Transverse colon (tissue), 4 donors: ENCODE measurements at regions not wholly inside any gene's neighbourhood (a gene's known extent, or its start where the extent isn't known, plus 50 kb on each side); places are given as distances from the start of the nearest gene placed in this dataset.

Source experiments
- DNase-seq: peaks from one replicate; pipeline ENCODE4 v3.0.0-alpha.2; 2019
- H3K27ac ChIP-seq, 4 donors: fragments of 200-600 bp; sonication (generic); 2 replicates each; pipeline ENCODE4 v1.5.1; 2016 to 2018; ENCODE audit warnings: inconsistent platforms in 4 of 4
- H3K27me3 ChIP-seq: fragments of 200-600 bp; sonication (generic); 2 replicates; pipeline ENCODE4 v1.5.1; 2017; ENCODE audit warnings: inconsistent platforms
- H3K36me3 ChIP-seq, 4 donors: fragments of 200-600 bp; sonication (generic); 2 replicates each; pipeline ENCODE4 v1.5.1; 2017 to 2019; ENCODE audit warnings: inconsistent platforms in 4 of 4
- H3K4me1 ChIP-seq, 4 donors: fragments of 200-600 bp; sonication (generic); 2 replicates each; pipeline ENCODE4 v1.5.1; 2017 to 2020; ENCODE audit warnings: inconsistent platforms in 4 of 4
- H3K4me3 ChIP-seq, 4 donors: fragments of 200-600 bp; sonication (generic); 1 replicate in 1 of 4; 2 replicates in 3 of 4; pipeline versions ENCODE4 v1.5.1 to v1.6.1; 2017 to 2019; ENCODE audit warnings: inconsistent platforms in 4 of 4
- H3K9me3 ChIP-seq, 2 donors: fragments of 200-600 bp; sonication (generic); 2 replicates each; pipeline ENCODE4 v1.5.1; 2017 to 2019; ENCODE audit warnings: inconsistent platforms in 2 of 2
- EP300 ChIP-seq: sonication (generic); formaldehyde crosslinking; IDR thresholded peaks from one replicate; pipeline ENCODE4 v1.6.1; 2017; ENCODE audit warnings: antibody characterized with exemption, low read depth
- POLR2A ChIP-seq: fragments of 450-650 bp; IDR thresholded peaks from one replicate; pipeline ENCODE4 v1.6.1; 2016; ENCODE audit warnings: antibody characterized with exemption, mild to moderate bottlenecking, moderate library complexity
- POLR2AphosphoS5 ChIP-seq, 3 donors: sonication (generic); formaldehyde crosslinking; IDR thresholded peaks; one replicate each; pipeline ENCODE4 v1.6.1; 2016; ENCODE audit warnings: antibody characterized with exemption in 3 of 3
- WGBS, 2 donors: methylation state at CpG; one replicate each; pipeline ENCODE4 v1.1.5; 2018; ENCODE audit warnings: low coverage in 1 of 2; 5-methylcytosine and 5-hydroxymethylcytosine counted together
- in situ Hi-C, 4 donors: fragments of 200-750 bp; cut with MboI; loops; one replicate each; pipeline versions ENCODE4 v1.15.0 to v1.15.1; 2017; ENCODE audit warnings: low sequenced_read_pairs in 3 of 4, low pct_ligation_motif_present in 1 of 4, low pct_unique_long_range_greater_than_20kb in 1 of 4
- intact Hi-C: fragments of 100-400 bp; cut with DNase I; formaldehyde crosslinking; loops from one replicate; pipeline ENCODE4 v1.15.1; 2023; ENCODE audit warnings: low total_unique reads
- TF ChIP-seq, protein P1 (sequence below), 5 experiments: fragments of 200-600 bp in 3 of 5; fragments of 450-650 bp in 2 of 5; sonication (generic) in 3 of 5; IDR thresholded peaks; 1 replicate in 2 of 5; 2 replicates in 3 of 5; pipeline ENCODE4 v1.5.1; 2016 to 2017; ENCODE audit warnings: antibody characterized with exemption in 5 of 5, inconsistent platforms in 3 of 5, mild to moderate bottlenecking in 2 of 5, moderate library complexity in 1 of 5

DNA sequence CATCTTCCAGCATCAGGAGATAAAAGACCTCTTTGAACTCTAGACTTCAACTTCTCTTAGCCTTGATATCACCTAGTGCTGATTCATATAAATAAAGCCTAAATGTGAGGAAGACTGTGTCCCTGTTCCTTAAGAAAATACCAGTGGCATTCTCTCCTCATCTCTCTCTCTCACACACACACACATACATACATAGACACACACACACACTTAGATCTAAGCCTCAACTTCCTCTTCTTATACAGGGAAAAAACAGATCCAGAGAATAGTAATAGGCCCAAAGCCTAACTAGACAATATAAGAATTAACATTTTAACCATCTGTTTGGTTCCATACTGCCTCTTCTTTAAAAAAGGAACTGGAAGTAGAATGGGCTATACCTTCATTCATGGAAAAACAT lies 195.3 kb upstream of the NR4A3 start:
- TF ChIP-seq, protein P1, sequence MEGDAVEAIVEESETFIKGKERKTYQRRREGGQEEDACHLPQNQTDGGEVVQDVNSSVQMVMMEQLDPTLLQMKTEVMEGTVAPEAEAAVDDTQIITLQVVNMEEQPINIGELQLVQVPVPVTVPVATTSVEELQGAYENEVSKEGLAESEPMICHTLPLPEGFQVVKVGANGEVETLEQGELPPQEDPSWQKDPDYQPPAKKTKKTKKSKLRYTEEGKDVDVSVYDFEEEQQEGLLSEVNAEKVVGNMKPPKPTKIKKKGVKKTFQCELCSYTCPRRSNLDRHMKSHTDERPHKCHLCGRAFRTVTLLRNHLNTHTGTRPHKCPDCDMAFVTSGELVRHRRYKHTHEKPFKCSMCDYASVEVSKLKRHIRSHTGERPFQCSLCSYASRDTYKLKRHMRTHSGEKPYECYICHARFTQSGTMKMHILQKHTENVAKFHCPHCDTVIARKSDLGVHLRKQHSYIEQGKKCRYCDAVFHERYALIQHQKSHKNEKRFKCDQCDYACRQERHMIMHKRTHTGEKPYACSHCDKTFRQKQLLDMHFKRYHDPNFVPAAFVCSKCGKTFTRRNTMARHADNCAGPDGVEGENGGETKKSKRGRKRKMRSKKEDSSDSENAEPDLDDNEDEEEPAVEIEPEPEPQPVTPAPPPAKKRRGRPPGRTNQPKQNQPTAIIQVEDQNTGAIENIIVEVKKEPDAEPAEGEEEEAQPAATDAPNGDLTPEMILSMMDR (IDR thresholded peaks at IDR 0.05): no peak
- TF ChIP-seq EP300 (no peak), POLR2A (no peak), POLR2AphosphoS5 (IDR thresholded peaks at IDR 0.05) (no peak)
- no peak for DNase-seq
- Histone ChIP-seq H3K4me1 (no peaks in the 10 kb centered on the region), H3K27ac (no peak overlapping the region), H3K36me3 (no peaks in the 10 kb centered on the region), H3K4me3 (no peak overlapping the region), H3K27me3 (no peaks in the 10 kb centered on the region), H3K9me3 (no peaks in the 10 kb centered on the region)
- intact Hi-C loops (no loop called here), in situ Hi-C loops (no loop called here)

DNA sequence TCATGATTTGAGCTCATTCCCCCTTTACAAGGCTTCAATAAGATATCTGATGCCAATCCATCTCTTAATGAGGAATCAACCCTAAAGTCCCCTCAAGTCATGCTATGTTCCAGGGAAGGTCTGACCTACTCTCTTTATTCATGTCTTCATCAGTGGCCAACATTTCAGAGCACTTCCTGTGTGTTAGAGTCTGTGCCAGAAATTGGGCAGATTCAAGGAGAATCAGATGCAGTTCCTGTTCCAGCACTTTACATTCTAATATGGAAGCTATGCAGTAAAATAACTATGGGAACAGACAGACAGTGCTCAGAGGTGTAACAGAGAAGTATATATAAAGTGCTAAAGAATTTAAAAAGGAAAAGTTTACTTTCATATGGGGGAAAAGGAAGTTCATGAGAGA lies 193.4 kb upstream of the NR4A3 start:
- no peak for DNase-seq
- H3K4me3 ChIP-seq: no peak overlapping the region
- H3K27ac ChIP-seq: no peak overlapping the region
- in situ Hi-C loops: no loop called here
- H3K9me3 ChIP-seq: no peaks in the 10 kb centered on the region
- intact Hi-C loops: no loop called here
- no peaks in the 10 kb centered on the region for H3K4me1 ChIP-seq
- no peaks in the 10 kb centered on the region for H3K36me3 ChIP-seq
- H3K27me3 ChIP-seq: no peaks in the 10 kb centered on the region
- TF ChIP-seq EP300 (no peak), POLR2A (no peak), POLR2AphosphoS5 (IDR thresholded peaks at IDR 0.05) (no peak)
- TF ChIP-seq, protein P1 (IDR thresholded peaks at IDR 0.05): no peak

DNA sequence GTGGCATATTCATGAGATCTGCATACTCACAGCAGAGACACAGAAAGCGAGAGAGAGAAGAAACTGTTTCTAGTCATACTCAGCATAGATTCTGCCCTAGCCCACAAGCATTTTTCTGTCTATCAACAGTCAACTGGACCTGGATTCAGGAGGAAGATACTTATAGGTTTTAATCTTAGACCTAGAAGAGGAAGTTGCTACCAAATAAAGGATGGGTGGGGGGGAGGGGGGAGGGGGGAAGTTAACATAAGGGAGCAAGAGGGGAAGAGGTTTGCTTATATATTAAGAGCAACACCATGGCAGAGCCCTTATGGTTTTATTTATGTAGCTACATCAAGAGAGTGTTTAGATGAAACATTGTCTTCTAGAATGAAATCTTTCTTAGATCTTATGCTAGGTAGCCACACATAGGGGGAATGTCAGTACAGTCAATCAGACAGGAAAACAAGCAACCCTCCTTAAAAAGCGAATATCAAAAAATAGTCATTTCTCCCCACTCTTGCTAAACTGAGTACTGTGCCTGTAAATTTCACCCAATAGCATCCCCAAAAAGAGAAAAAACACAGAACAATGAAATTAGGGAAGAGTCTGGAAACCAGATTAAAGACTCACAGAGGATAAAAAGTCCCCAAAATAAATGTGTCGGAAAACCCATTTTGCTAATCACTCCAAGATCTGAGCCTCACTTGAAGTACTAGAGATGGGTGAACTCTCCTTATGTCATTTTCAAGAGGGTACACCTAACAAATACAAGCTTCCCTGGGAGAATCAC lies 192.7 kb upstream of the NR4A3 start:
- H3K4me3 ChIP-seq: no peak overlapping the region
- no peak for DNase-seq
- H3K9me3 ChIP-seq: no peaks in the 10 kb centered on the region
- no peaks in the 10 kb centered on the region for H3K27me3 ChIP-seq
- in situ Hi-C loops (no loop called here), intact Hi-C loops (no loop called here)
- no peak for TF ChIP-seq EP300
- TF ChIP-seq POLR2A: no peak
- TF ChIP-seq, protein P1 (IDR thresholded peaks at IDR 0.05): no peak
- TF ChIP-seq POLR2AphosphoS5 (IDR thresholded peaks at IDR 0.05): no peak
- H3K4me1 ChIP-seq: no peaks in the 10 kb centered on the region
- 93 to 95% methylated on average over 3 of the region's 3 CpGs for WGBS, 2 donors
- H3K36me3 ChIP-seq: no peaks in the 10 kb centered on the region
- H3K27ac ChIP-seq: no peak overlapping the region

DNA sequence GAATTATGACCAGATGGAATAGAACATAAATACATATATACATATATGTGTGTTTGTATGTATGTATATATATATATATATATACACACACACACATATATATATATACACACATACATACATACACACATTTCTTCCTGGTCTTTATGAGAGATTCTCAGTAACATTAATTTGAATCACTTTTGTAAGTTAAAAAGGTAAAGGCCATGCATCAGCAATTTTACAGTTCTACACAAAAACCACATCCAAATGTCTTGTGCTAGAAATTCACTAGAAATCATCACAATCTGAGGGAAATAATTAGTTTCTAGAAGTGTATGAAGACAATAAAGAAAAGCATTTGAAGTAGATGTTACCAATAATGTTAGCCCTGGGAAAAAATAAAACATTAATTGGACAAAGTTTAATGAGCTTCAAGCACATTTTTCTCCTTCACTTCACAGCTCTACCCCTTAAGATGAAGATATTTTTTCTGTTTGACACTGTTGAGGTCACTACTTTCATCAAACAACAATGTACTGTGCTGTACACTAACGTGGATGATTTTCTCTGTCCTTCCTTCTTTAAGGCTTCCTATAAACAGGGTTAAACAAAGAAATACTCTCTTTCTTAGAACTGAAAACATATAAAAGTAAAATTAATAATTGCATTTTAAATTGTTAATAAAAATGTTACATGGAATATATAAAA lies 189.2 kb upstream of the NR4A3 start:
- H3K27me3 ChIP-seq: no peaks in the 10 kb centered on the region
- H3K27ac ChIP-seq: no peak overlapping the region
- intact Hi-C loops (no loop called here), in situ Hi-C loops (no loop called here)
- no peaks in the 10 kb centered on the region for H3K9me3 ChIP-seq
- WGBS, 2 donors: 55 to 67% methylated on average over 1 of the region's 1 CpG
- H3K4me1 ChIP-seq: no peaks in the 10 kb centered on the region
- DNase-seq: no peak
- H3K36me3 ChIP-seq: no peaks in the 10 kb centered on the region
- TF ChIP-seq POLR2AphosphoS5 (IDR thresholded peaks at IDR 0.05) (no peak), EP300 (no peak), POLR2A (no peak)
- TF ChIP-seq, protein P1 (IDR thresholded peaks at IDR 0.05): no peak
- no peak overlapping the region for H3K4me3 ChIP-seq
